ENCODE measurements at regions not wholly inside any gene's neighbourhood (a gene's known extent, or its start where the extent isn't known, plus 50 kb on each side); places are given as distances from the start of the nearest gene placed in this dataset.

DNA sequence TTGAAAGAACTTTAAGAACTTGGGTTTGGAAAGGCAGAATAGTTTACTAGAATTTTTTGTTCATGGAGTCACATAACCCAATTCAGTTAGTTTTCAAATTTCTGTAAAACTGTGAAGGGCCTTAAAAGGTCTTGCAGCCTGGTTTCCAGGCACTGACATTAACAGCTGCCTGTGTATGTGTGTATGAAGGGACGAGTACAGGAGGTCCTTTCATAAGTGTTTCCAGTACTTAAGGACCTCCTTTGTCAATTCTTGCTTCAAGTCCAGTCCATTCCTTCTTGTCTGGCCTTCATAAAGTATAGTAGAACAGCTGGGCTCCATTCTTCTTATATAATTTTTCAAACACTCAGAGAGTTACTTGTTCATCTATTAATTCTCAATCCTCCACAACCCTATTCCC lies 136.5 kb downstream of the NR4A2 start:
- Histone ChIP-seq H3K18ac (ENCODE audit: low read depth in 1 of 2, low read length in 2 of 2) (no peak overlapping the region), H3K36me3 (ENCODE audit: control insufficient read depth in 1 of 2, insufficient read depth in 2 of 2, low read depth in 1 of 2, low read length in 2 of 2) (no peaks in the 10 kb centered on the region), H3K79me1 (replicated peaks; ENCODE audit: low read length, poor library complexity, severe bottlenecking) (no peaks in the 10 kb centered on the region), H3K27ac (ENCODE audit: low read length, poor library complexity, severe bottlenecking) (no peak overlapping the region), H2AK5ac (ENCODE audit: low read length, severe bottlenecking) (no peak overlapping the region), H3K9ac (ENCODE audit: low read length) (no peak overlapping the region), H3K14ac (ENCODE audit: low read length in 2 of 2) (no peak overlapping the region), H2BK5ac (ENCODE audit: low read depth, low read length, poor library complexity, severe bottlenecking) (no peak overlapping the region), H3K23ac (ENCODE audit: low read length in 2 of 2) (no peak overlapping the region), H2AFZ (ENCODE audit: low read depth, low read length) (no peak overlapping the region), H3K27me3 (ENCODE audit: control insufficient read depth in 1 of 2, insufficient read depth in 1 of 2, low read length in 2 of 2) (no peaks in the 10 kb centered on the region), H3K4me2 (ENCODE audit: low read length, poor library complexity, severe bottlenecking) (no peak overlapping the region), H2BK120ac (ENCODE audit: low read depth, low read length) (no peak overlapping the region), H3K4me3 (ENCODE audit: insufficient read depth in 1 of 2, low read depth in 1 of 2, low read length in 2 of 2) (no peak overlapping the region), H3K4ac (ENCODE audit: low read depth in 1 of 2, low read length in 2 of 2) (no peak overlapping the region), H3K9me3 (ENCODE audit: control insufficient read depth, low read length) (no peaks in the 10 kb centered on the region), H2BK12ac (ENCODE audit: low read length in 2 of 2) (no peak overlapping the region), H4K91ac (ENCODE audit: low read length) (no peak overlapping the region), H3K4me1 (ENCODE audit: control insufficient read depth, insufficient read depth, low read depth, low read length) (no peaks in the 10 kb centered on the region), H2BK15ac (ENCODE audit: low read depth, poor library complexity, severe bottlenecking) (no peak overlapping the region), H4K8ac (ENCODE audit: low read length) (no peak overlapping the region)
- no peak for DNase-seq
- no CpG with 5 or more reads among the region's 1 CpG for WGBS

GRCh38 chr2:156192468-156192867 lies 140.1 kb downstream of the NR4A2 start:
- Histone ChIP-seq H2AFZ (ENCODE audit: low read depth, low read length) (no peak overlapping the region), H2BK5ac (ENCODE audit: low read depth, low read length, poor library complexity, severe bottlenecking) (no peak overlapping the region), H2AK5ac (ENCODE audit: low read length, severe bottlenecking) (no peak overlapping the region), H4K91ac (ENCODE audit: low read length) (no peak overlapping the region), H3K9me3 (ENCODE audit: control insufficient read depth, low read length) (no peaks in the 10 kb centered on the region), H3K27ac (ENCODE audit: low read length, poor library complexity, severe bottlenecking) (no peak overlapping the region), H3K4me3 (ENCODE audit: insufficient read depth in 1 of 2, low read depth in 1 of 2, low read length in 2 of 2) (no peak overlapping the region), H3K79me1 (replicated peaks; ENCODE audit: low read length, poor library complexity, severe bottlenecking) (no peaks in the 10 kb centered on the region), H2BK15ac (ENCODE audit: low read depth, poor library complexity, severe bottlenecking) (no peak overlapping the region), H3K36me3 (ENCODE audit: control insufficient read depth in 1 of 2, insufficient read depth in 2 of 2, low read depth in 1 of 2, low read length in 2 of 2) (no peaks in the 10 kb centered on the region), H3K23ac (ENCODE audit: low read length in 2 of 2) (no peak overlapping the region), H3K27me3 (ENCODE audit: control insufficient read depth in 1 of 2, insufficient read depth in 1 of 2, low read length in 2 of 2) (no peaks in the 10 kb centered on the region), H3K9ac (ENCODE audit: low read length) (no peak overlapping the region), H3K18ac (ENCODE audit: low read depth in 1 of 2, low read length in 2 of 2) (no peak overlapping the region), H2BK12ac (ENCODE audit: low read length in 2 of 2) (no peak overlapping the region), H3K4ac (ENCODE audit: low read depth in 1 of 2, low read length in 2 of 2) (no peak overlapping the region), H3K4me1 (ENCODE audit: control insufficient read depth, insufficient read depth, low read depth, low read length) (no peaks in the 10 kb centered on the region), H3K4me2 (ENCODE audit: low read length, poor library complexity, severe bottlenecking) (no peak overlapping the region), H4K8ac (ENCODE audit: low read length) (no peak overlapping the region), H2BK120ac (ENCODE audit: low read depth, low read length) (no peak overlapping the region), H3K14ac (ENCODE audit: low read length in 2 of 2) (no peak overlapping the region)
- peak; percentile 3 for DNase-seq

DNA sequence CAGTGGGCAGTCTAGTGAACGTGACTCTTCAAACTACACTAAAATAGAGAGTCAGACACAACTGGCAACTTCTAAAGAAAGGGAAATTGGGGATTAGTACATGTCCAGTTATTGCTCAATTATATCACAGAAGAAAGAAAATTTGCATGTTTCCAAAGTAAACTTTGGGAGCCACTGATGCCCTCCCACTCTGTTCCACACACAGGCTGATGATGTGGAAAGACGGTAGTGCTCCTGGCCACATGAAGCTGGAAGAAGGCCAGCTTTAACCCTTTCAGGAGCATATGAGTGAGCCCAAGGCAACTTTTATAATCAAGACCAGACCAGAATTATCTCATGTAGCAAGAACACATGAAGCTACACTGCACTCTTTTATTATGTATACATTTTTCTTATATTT lies 141.0 kb downstream of the NR4A2 start:
- Histone ChIP-seq H2AFZ (ENCODE audit: low read depth, low read length) (no peak overlapping the region), H4K8ac (ENCODE audit: low read length) (no peak overlapping the region), H3K79me1 (replicated peaks; ENCODE audit: low read length, poor library complexity, severe bottlenecking) (no peaks in the 10 kb centered on the region), H3K9me3 (ENCODE audit: control insufficient read depth, low read length) (no peaks in the 10 kb centered on the region), H3K23ac (ENCODE audit: low read length in 2 of 2) (no peak overlapping the region), H3K18ac (ENCODE audit: low read depth in 1 of 2, low read length in 2 of 2) (no peak overlapping the region), H2BK5ac (ENCODE audit: low read depth, low read length, poor library complexity, severe bottlenecking) (no peak overlapping the region), H3K4me2 (ENCODE audit: low read length, poor library complexity, severe bottlenecking) (no peak overlapping the region), H3K14ac (ENCODE audit: low read length in 2 of 2) (no peak overlapping the region), H3K27ac (ENCODE audit: low read length, poor library complexity, severe bottlenecking) (no peak overlapping the region), H2BK12ac (ENCODE audit: low read length in 2 of 2) (no peak overlapping the region), H3K36me3 (ENCODE audit: control insufficient read depth in 1 of 2, insufficient read depth in 2 of 2, low read depth in 1 of 2, low read length in 2 of 2) (no peaks in the 10 kb centered on the region), H3K4me3 (ENCODE audit: insufficient read depth in 1 of 2, low read depth in 1 of 2, low read length in 2 of 2) (no peak overlapping the region), H4K91ac (ENCODE audit: low read length) (no peak overlapping the region), H3K4ac (ENCODE audit: low read depth in 1 of 2, low read length in 2 of 2) (no peak overlapping the region), H2BK15ac (ENCODE audit: low read depth, poor library complexity, severe bottlenecking) (no peak overlapping the region), H3K4me1 (ENCODE audit: control insufficient read depth, insufficient read depth, low read depth, low read length) (no peaks in the 10 kb centered on the region), H2BK120ac (ENCODE audit: low read depth, low read length) (no peak overlapping the region), H3K27me3 (ENCODE audit: control insufficient read depth in 1 of 2, insufficient read depth in 1 of 2, low read length in 2 of 2) (no peaks in the 10 kb centered on the region), H3K9ac (ENCODE audit: low read length) (no peak overlapping the region), H2AK5ac (ENCODE audit: low read length, severe bottlenecking) (no peak overlapping the region)
- DNase-seq: peak; percentile 19
- WGBS: 51% methylated on average over 2 of the region's 2 CpGs

GRCh38 chr2:156190517-156190916 lies 142.0 kb downstream of the NR4A2 start:
- H3K9ac ChIP-seq (ENCODE audit: low read length): no peak overlapping the region
- H2BK15ac ChIP-seq (ENCODE audit: low read depth, poor library complexity, severe bottlenecking): no peak overlapping the region
- no peaks in the 10 kb centered on the region for H3K4me1 ChIP-seq (ENCODE audit: control insufficient read depth, insufficient read depth, low read depth, low read length)
- no peak overlapping the region for H3K23ac ChIP-seq (ENCODE audit: low read length in 2 of 2)
- H2BK12ac ChIP-seq (ENCODE audit: low read length in 2 of 2): no peak overlapping the region
- no peak overlapping the region for H3K4ac ChIP-seq (ENCODE audit: low read depth in 1 of 2, low read length in 2 of 2)
- H3K4me3 ChIP-seq (ENCODE audit: insufficient read depth in 1 of 2, low read depth in 1 of 2, low read length in 2 of 2): no peak overlapping the region
- no peak overlapping the region for H3K4me2 ChIP-seq (ENCODE audit: low read length, poor library complexity, severe bottlenecking)
- H3K79me1 ChIP-seq (replicated peaks; ENCODE audit: low read length, poor library complexity, severe bottlenecking): no peaks in the 10 kb centered on the region
- H4K91ac ChIP-seq (ENCODE audit: low read length): no peak overlapping the region
- H3K14ac ChIP-seq (ENCODE audit: low read length in 2 of 2): no peak overlapping the region
- no peak overlapping the region for H3K27ac ChIP-seq (ENCODE audit: low read length, poor library complexity, severe bottlenecking)
- H2AK5ac ChIP-seq (ENCODE audit: low read length, severe bottlenecking): no peak overlapping the region
- no peak overlapping the region for H2BK120ac ChIP-seq (ENCODE audit: low read depth, low read length)
- no peaks in the 10 kb centered on the region for H3K27me3 ChIP-seq (ENCODE audit: control insufficient read depth in 1 of 2, insufficient read depth in 1 of 2, low read length in 2 of 2)
- H4K8ac ChIP-seq (ENCODE audit: low read length): no peak overlapping the region
- H2BK5ac ChIP-seq (ENCODE audit: low read depth, low read length, poor library complexity, severe bottlenecking): no peak overlapping the region
- H3K9me3 ChIP-seq (ENCODE audit: control insufficient read depth, low read length): no peaks in the 10 kb centered on the region
- no peak for DNase-seq
- 73% methylated on average over 3 of the region's 3 CpGs for WGBS
- no peak overlapping the region for H3K18ac ChIP-seq (ENCODE audit: low read depth in 1 of 2, low read length in 2 of 2)
- no peak overlapping the region for H2AFZ ChIP-seq (ENCODE audit: low read depth, low read length)
- H3K36me3 ChIP-seq (ENCODE audit: control insufficient read depth in 1 of 2, insufficient read depth in 2 of 2, low read depth in 1 of 2, low read length in 2 of 2): no peaks in the 10 kb centered on the region
